Panc1 (cell line): ENCODE measurements at regions not wholly inside any gene's neighbourhood (a gene's known extent, or its start where the extent isn't known, plus 50 kb on each side); places are given as distances from the start of the nearest gene placed in this dataset.

Experiments used
- CTCF ChIP-seq: fragments of 450-650 bp; IDR thresholded peaks from 2 replicates; pipeline ENCODE4 v1.5.1; 2017; ENCODE audit warnings: mild to moderate bottlenecking
- POLR2AphosphoS5 ChIP-seq: IDR thresholded peaks from 2 replicates; pipeline ENCODE4 v1.6.1; 2012; ENCODE audit warnings: mild to moderate bottlenecking, low read depth, low read length, moderate library complexity
- TCF7L2 ChIP-seq: IDR thresholded peaks from 2 replicates; pipeline ENCODE4 v1.6.1; 2011; ENCODE audit warnings: mild to moderate bottlenecking, low read depth, low read length, inconsistent platforms
- TF ChIP-seq, protein P1 (sequence below), 2 experiments: IDR thresholded peaks; 2 replicates each; pipeline ENCODE4 v1.6.1; 2011 to 2012; ENCODE audit warnings: low read depth in 2 of 2, control low read depth in 1 of 2, low read length in 1 of 2, mild to moderate bottlenecking in 1 of 2, moderate library complexity in 1 of 2; ENCODE audit not compliant: insufficient read depth in 1 of 2

DNA sequence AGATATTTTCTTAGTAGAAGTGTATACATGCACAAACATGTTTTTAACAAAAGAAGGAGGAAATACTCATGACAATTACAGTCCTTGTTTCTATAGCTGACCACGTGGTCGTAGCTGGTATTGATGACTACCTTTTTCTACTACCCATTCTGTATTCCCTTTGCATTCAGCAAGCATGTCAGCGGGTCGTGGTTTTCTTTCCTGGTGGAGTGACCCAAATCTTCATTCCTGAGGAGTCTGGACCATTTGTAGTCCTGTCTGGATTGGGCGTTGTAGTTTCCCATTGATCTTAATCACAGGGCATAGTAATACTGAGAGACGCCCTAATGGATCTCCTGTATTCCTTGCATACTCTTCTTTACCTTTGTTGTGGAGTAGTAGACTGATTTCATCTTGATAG lies 472.1 kb upstream of the RGS6 start:
- TF ChIP-seq CTCF (no peak), POLR2AphosphoS5 (no peak), TCF7L2 (no peak)
- TF ChIP-seq, protein P1, sequence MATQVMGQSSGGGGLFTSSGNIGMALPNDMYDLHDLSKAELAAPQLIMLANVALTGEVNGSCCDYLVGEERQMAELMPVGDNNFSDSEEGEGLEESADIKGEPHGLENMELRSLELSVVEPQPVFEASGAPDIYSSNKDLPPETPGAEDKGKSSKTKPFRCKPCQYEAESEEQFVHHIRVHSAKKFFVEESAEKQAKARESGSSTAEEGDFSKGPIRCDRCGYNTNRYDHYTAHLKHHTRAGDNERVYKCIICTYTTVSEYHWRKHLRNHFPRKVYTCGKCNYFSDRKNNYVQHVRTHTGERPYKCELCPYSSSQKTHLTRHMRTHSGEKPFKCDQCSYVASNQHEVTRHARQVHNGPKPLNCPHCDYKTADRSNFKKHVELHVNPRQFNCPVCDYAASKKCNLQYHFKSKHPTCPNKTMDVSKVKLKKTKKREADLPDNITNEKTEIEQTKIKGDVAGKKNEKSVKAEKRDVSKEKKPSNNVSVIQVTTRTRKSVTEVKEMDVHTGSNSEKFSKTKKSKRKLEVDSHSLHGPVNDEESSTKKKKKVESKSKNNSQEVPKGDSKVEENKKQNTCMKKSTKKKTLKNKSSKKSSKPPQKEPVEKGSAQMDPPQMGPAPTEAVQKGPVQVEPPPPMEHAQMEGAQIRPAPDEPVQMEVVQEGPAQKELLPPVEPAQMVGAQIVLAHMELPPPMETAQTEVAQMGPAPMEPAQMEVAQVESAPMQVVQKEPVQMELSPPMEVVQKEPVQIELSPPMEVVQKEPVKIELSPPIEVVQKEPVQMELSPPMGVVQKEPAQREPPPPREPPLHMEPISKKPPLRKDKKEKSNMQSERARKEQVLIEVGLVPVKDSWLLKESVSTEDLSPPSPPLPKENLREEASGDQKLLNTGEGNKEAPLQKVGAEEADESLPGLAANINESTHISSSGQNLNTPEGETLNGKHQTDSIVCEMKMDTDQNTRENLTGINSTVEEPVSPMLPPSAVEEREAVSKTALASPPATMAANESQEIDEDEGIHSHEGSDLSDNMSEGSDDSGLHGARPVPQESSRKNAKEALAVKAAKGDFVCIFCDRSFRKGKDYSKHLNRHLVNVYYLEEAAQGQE (IDR thresholded peaks at IDR 0.05; ENCODE audit: insufficient read depth in 1 of 2, low read depth in 2 of 2, low read length in 1 of 2) = no peak
